ENCODE measurements at regions not wholly inside any gene's neighbourhood (a gene's known extent, or its start where the extent isn't known, plus 50 kb on each side); places are given as distances from the start of the nearest gene placed in this dataset.
A peak's percentile ranks its signal among the peaks of the same experiment; 100 is the strongest.

GRCh38 chr14:60563113-60563512 lies 54.2 kb downstream of the SIX6 start:
- intact Hi-C loops (cut with DNase I): loop anchor here (2.0 to 5.0 kb wide), 2 partner anchors 212 to 376 kb away; no protein-coding TSS in a partner anchor
- TF ChIP-seq CTCF (IDR thresholded peaks at IDR 0.05) (no peak), POLR2A (IDR thresholded peaks at IDR 0.05) (no peak), POLR2AphosphoS5 (IDR thresholded peaks at IDR 0.05) (no peak), EP300 (IDR thresholded peaks at IDR 0.05) (no peak)
- Histone ChIP-seq H3K36me3 (no peaks in the 10 kb centered on the region), H3K9me3 (no peaks in the 10 kb centered on the region), H3K4me3 (no peak overlapping the region), H3K4me1 (peaks cover 0 to 5% (median 0%) of the 10 kb centered on the region in 4 donors), H3K27me3 (no peaks in the 10 kb centered on the region), H3K27ac (peak overlapping the region in 1 of 4 donors; percentile 20)
- no peak for DNase-seq
- 23 to 27% methylated on average over 2 of the region's 2 CpGs for WGBS, 2 donors

- DNase-seq: no peak
- Histone ChIP-seq H3K4me1 (peaks cover 0 to 5% (median 0%) of the 10 kb centered on the region in 4 donors), H3K9me3 (no peaks in the 10 kb centered on the region), H3K36me3 (no peaks in the 10 kb centered on the region), H3K27me3 (no peaks in the 10 kb centered on the region), H3K27ac (no peak overlapping the region), H3K4me3 (no peak overlapping the region)
- no peak for TF ChIP-seq POLR2AphosphoS5 (IDR thresholded peaks at IDR 0.05)
- no peak for TF ChIP-seq CTCF (IDR thresholded peaks at IDR 0.05)
- intact Hi-C loops (cut with DNase I): no loop called here
- 79 to 82% methylated on average over 6 of the region's 6 CpGs for WGBS, 2 donors
These were observed 56.3 kb downstream of the SIX6 start for GRCh38 chr14:60565211-60565610.

DNA sequence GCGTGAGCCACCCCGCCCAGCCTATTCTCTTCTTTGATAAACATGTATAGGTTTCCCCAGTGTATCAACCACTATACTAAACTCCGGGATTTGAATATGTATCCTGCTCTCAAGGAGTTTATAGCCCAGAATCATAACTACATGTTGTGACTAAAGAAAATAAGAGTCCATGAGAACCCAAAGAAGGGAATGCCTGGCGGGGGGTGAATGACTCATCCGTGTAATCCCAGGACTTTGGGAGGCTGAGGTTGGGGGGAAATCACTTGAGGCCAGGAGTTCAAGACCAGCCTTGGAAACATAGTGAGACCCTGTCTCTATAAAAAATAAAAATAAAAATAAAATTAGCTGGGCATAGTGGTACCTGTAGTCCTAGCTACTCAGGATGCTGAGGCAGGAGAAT lies 57.2 kb downstream of the SIX6 start:
- Histone ChIP-seq H3K36me3 (no peaks in the 10 kb centered on the region), H3K27ac (no peak overlapping the region), H3K4me3 (no peak overlapping the region), H3K4me1 (peaks cover 0 to 5% (median 0%) of the 10 kb centered on the region in 4 donors), H3K9me3 (no peaks in the 10 kb centered on the region), H3K27me3 (no peaks in the 10 kb centered on the region)
- intact Hi-C loops (cut with DNase I): no loop called here
- TF ChIP-seq CTCF (IDR thresholded peaks at IDR 0.05) (no peak), POLR2AphosphoS5 (IDR thresholded peaks at IDR 0.05) (no peak), EP300 (IDR thresholded peaks at IDR 0.05) (no peak), POLR2A (IDR thresholded peaks at IDR 0.05) (no peak)
- no peak for DNase-seq
- 83 to 91% methylated on average over 5 of the region's 5 CpGs for WGBS, 2 donors

- TF ChIP-seq EP300 (IDR thresholded peaks at IDR 0.05): no peak
- no peak for TF ChIP-seq CTCF (IDR thresholded peaks at IDR 0.05)
- TF ChIP-seq POLR2A (IDR thresholded peaks at IDR 0.05): no peak
- TF ChIP-seq POLR2AphosphoS5 (IDR thresholded peaks at IDR 0.05): no peak
- intact Hi-C loops (cut with DNase I): no loop called here
These were observed 65.1 kb downstream of the SIX6 start for GRCh38 chr14:60573943-60574495.

DNA sequence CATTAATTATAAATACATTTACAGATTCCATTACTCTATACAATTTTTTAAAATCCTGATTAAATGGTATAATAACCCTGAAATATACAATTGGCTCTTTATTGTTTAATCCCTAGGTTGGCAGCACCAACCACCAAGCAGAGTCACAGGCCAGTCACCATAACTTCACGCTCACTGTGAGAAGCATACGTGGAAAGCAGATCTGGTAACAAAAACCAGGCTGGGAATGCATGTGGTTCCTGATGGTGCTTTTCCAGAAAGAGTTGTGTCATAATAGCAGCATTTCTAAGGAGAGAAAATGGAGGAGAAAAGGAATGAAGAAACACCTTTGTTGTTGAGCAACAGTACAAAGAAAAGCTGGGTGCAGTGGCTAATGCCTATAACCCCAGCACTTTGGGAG lies 66.1 kb downstream of the SIX6 start:
- Histone ChIP-seq H3K27ac (no peak overlapping the region), H3K27me3 (no peaks in the 10 kb centered on the region), H3K4me1 (no peaks in the 10 kb centered on the region), H3K9me3 (no peaks in the 10 kb centered on the region), H3K4me3 (no peak overlapping the region), H3K36me3 (no peaks in the 10 kb centered on the region)
- intact Hi-C loops (cut with DNase I): no loop called here
- no peak for DNase-seq
- WGBS, 2 donors: 92 to 94% methylated on average over 2 of the region's 2 CpGs
- TF ChIP-seq EP300 (IDR thresholded peaks at IDR 0.05): no peak
- no peak for TF ChIP-seq POLR2A (IDR thresholded peaks at IDR 0.05)
- TF ChIP-seq CTCF (IDR thresholded peaks at IDR 0.05): no peak

More at GRCh38 chr14:60573943-60574495, 65.1 kb downstream of the SIX6 start:
- no peak for DNase-seq
- Histone ChIP-seq H3K4me3 (no peak overlapping the region), H3K9me3 (no peaks in the 10 kb centered on the region), H3K4me1 (no peaks in the 10 kb centered on the region), H3K36me3 (no peaks in the 10 kb centered on the region), H3K27me3 (no peaks in the 10 kb centered on the region), H3K27ac (no peak overlapping the region)
- WGBS, 2 donors: 83 to 85% methylated on average over 4 of the region's 4 CpGs

Data from sigmoid colon (tissue), 6 donors.